Activated T-helper 17 cell treated with anti-CD3 and anti-CD28 coated beads, Interleukin-2, amount 50 U/mL, for 72 hours (primary cell): ENCODE measurements at regions not wholly inside any gene's neighbourhood (a gene's known extent, or its start where the extent isn't known, plus 50 kb on each side); places are given as distances from the start of the nearest gene placed in this dataset.

Experiments used
- ATAC-seq: fragments of 150-1000 bp; cut with Tn5 transposase; replicated peaks from 2 replicates; pipeline ENCODE4 v1.10.0; 2021; ENCODE audit warnings: mild to moderate bottlenecking, moderate library complexity
- H3K27ac Mint-ChIP-seq: one replicate; pipeline ENCODE4 v1.8.0; 2022; ENCODE audit warnings: mixed read lengths
- H3K27me3 Mint-ChIP-seq: one replicate; pipeline ENCODE4 v1.8.0; 2022; ENCODE audit warnings: mixed read lengths
- H3K36me3 Mint-ChIP-seq: one replicate; pipeline ENCODE4 v1.8.0; 2022; ENCODE audit warnings: low read depth, mild to moderate bottlenecking, mixed read lengths
- H3K4me1 Mint-ChIP-seq: one replicate; pipeline ENCODE4 v1.8.0; 2022; ENCODE audit warnings: mixed read lengths
- H3K4me3 Mint-ChIP-seq: one replicate; pipeline ENCODE4 v1.8.0; 2022; ENCODE audit warnings: mild to moderate bottlenecking, mixed read lengths
- H3K9me3 Mint-ChIP-seq: one replicate; pipeline ENCODE4 v1.8.0; 2022; ENCODE audit warnings: mixed read lengths

DNA sequence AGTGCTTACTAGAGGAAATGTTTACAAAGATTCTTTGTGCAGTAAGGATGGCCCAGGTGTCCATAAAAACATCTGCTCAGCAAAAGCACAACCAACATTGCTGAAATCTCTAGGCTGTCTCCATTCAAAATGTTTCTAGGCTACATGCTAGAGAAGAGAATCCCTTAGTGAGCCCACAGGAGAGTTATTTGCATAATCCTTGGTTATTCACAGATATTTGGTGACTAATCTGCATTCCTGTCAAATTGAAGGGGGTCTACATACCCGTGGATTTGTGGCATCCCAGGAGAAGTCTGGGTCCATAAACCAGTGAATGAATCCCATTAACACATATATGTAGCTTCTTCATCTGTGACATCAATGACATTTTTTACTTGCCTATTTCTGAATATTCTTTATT, 261.3 kb upstream of the ESRRG start:
- no peak overlapping the region for H3K4me3 Mint-ChIP-seq
- H3K27me3 Mint-ChIP-seq = no peaks in the 10 kb centered on the region
- ATAC-seq = no peak
- no peaks in the 10 kb centered on the region for H3K4me1 Mint-ChIP-seq
- H3K27ac Mint-ChIP-seq = no peak overlapping the region
- H3K36me3 Mint-ChIP-seq = no peaks in the 10 kb centered on the region
- H3K9me3 Mint-ChIP-seq = peaks cover 27% of the 10 kb centered on the region

DNA sequence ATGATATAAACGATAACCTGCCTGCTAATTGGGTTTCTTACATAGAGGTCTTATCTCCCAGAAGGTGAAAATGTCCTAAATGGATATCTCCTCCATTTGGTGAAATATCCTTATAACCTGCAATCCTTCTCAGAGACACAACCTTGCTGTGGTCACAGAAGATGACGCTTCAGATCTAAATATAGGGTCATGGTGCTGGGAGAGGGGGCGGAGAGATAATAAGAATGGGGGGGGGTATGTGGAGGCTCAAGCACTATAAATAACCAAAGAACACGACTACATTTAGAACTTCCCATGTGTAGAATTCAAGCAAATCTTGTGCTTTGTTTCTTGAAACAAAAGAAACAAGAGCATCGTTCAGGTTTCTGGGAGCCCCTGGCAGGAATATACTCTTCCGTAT, 260.6 kb upstream of the ESRRG start:
- no peak for ATAC-seq
- H3K9me3 Mint-ChIP-seq = peaks cover 27% of the 10 kb centered on the region
- H3K27ac Mint-ChIP-seq = no peak overlapping the region
- no peak overlapping the region for H3K4me3 Mint-ChIP-seq
- H3K36me3 Mint-ChIP-seq = no peaks in the 10 kb centered on the region
- H3K27me3 Mint-ChIP-seq = no peaks in the 10 kb centered on the region
- no peaks in the 10 kb centered on the region for H3K4me1 Mint-ChIP-seq

- Mint-ChIP-seq H3K27ac (no peak overlapping the region), H3K4me3 (no peak overlapping the region), H3K9me3 (peaks cover 14% of the 10 kb centered on the region), H3K27me3 (no peaks in the 10 kb centered on the region), H3K36me3 (no peaks in the 10 kb centered on the region), H3K4me1 (no peaks in the 10 kb centered on the region)
- no peak for ATAC-seq
These were observed 238.3 kb upstream of the ESRRG start for GRCh38 chr1:216961516-216961915.

- H3K4me1 Mint-ChIP-seq = no peaks in the 10 kb centered on the region
- no peak for ATAC-seq
These were observed 237.5 kb upstream of the ESRRG start for GRCh38 chr1:216960716-216961115.

GRCh38 chr1:216958569-216958968, 235.3 kb upstream of the ESRRG start:
- Mint-ChIP-seq H3K27ac (no peak overlapping the region), H3K36me3 (no peaks in the 10 kb centered on the region), H3K27me3 (no peaks in the 10 kb centered on the region), H3K9me3 (peaks cover 18% of the 10 kb centered on the region), H3K4me1 (no peaks in the 10 kb centered on the region), H3K4me3 (no peak overlapping the region)
- ATAC-seq = no peak

More at GRCh38 chr1:216960716-216961115, 237.5 kb upstream of the ESRRG start:
- Mint-ChIP-seq H3K36me3 (no peaks in the 10 kb centered on the region), H3K27me3 (no peaks in the 10 kb centered on the region), H3K4me3 (no peak overlapping the region), H3K9me3 (peaks cover 17% of the 10 kb centered on the region), H3K27ac (no peak overlapping the region)

DNA sequence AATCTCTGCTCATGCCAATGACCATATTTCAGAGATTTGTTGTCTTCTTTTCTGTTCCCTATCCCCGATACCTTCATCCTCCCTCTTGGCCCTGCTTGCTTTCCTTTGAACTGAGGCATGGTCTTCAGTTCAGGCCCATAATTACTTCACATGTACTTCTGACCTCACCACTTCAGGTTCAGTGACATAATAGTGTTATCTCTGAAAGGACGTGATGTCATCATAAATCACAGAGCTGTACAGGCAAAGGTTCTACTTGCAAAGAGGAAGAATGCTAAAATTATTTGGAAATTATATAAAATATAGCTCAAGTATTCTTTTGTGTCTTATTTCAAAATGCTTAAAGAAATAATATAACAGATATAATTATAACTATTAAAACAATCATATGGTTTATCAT, 230.3 kb upstream of the ESRRG start:
- no peak overlapping the region for H3K27ac Mint-ChIP-seq
- no peaks in the 10 kb centered on the region for H3K4me1 Mint-ChIP-seq
- no peaks in the 10 kb centered on the region for H3K36me3 Mint-ChIP-seq
- no peak overlapping the region for H3K4me3 Mint-ChIP-seq
- H3K9me3 Mint-ChIP-seq = peaks cover 13% of the 10 kb centered on the region
- ATAC-seq = no peak
- H3K27me3 Mint-ChIP-seq = no peaks in the 10 kb centered on the region

DNA sequence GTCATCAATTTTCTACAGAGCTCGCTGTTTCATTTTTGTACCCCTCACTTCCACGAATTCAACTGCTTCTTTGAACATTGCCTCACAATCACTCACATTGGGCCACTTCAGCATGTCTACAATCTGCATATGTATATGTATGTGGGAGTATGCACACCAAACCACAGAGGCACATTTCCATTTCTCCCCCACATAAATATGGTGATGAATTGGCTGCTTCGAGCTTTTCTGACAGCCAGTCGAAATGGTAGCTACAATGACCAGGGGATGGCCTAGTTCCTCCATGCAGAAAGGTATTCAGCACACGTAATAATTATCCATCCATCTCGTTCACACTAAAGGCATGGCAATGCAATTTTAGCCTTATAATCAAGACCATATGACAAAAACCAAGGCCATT, 229.6 kb upstream of the ESRRG start:
- no peaks in the 10 kb centered on the region for H3K36me3 Mint-ChIP-seq
- no peak overlapping the region for H3K27ac Mint-ChIP-seq
- H3K27me3 Mint-ChIP-seq = no peaks in the 10 kb centered on the region
- H3K4me3 Mint-ChIP-seq = no peak overlapping the region
- H3K9me3 Mint-ChIP-seq = peaks cover 12% of the 10 kb centered on the region
- no peak for ATAC-seq
- H3K4me1 Mint-ChIP-seq = no peaks in the 10 kb centered on the region

DNA sequence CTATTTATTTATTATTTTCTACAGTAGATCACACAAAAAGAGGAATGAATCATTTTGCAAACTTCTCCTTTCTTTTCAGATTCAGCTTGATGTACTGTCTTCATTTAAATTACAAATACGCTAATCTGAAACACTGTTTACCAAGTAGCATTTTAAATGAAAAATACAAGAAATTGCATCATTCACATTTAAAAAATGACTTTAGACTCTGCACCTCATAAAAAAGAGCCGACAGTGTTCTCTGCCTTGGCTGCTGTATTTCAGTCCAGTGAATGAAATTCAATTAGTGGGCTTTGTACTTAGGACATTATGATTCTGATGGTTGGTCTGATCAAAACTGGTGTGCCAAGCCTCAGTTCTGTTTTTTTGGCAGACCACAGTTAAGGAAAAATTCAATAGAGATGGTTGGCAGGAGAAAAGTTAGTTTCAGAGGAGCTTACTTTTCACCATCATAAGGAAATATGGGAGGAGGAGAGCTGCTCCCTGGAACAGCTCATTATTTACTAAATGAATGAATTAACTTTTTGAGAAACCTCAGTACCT, 222.4 kb upstream of the ESRRG start:
- Mint-ChIP-seq H3K27ac (no peak overlapping the region), H3K9me3 (peaks cover 7% of the 10 kb centered on the region), H3K4me1 (no peaks in the 10 kb centered on the region), H3K27me3 (no peaks in the 10 kb centered on the region), H3K36me3 (no peaks in the 10 kb centered on the region), H3K4me3 (no peak overlapping the region)
- ATAC-seq = no peak

GRCh38 chr1:216944864-216945510, 221.8 kb upstream of the ESRRG start:
- Mint-ChIP-seq H3K9me3 (peaks cover 8% of the 10 kb centered on the region), H3K4me3 (no peak overlapping the region), H3K36me3 (no peaks in the 10 kb centered on the region), H3K4me1 (no peaks in the 10 kb centered on the region), H3K27ac (no peak overlapping the region), H3K27me3 (no peaks in the 10 kb centered on the region)
- ATAC-seq = no peak

DNA sequence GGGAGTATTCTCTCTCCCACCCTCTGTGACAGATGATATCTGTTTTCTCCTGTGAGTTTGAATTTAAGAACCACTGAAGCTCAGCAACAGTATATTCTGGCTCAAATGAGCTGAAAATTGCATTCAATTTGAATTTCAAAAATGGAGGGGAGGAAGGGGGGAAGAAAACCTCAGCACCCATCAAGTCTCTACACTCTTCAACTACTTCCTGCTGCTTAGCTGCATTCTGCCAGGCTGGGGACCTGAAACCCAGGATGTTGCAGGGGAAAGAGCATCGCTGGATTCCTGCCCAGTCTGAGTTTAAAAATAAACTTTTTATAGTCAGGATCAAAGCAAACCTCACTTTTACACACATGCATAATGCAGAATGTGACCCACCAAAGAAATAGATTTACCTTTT, 214.3 kb upstream of the ESRRG start:
- Mint-ChIP-seq H3K36me3 (no peaks in the 10 kb centered on the region), H3K4me3 (no peak overlapping the region), H3K27ac (no peak overlapping the region), H3K9me3 (peaks cover 7% of the 10 kb centered on the region), H3K27me3 (no peaks in the 10 kb centered on the region), H3K4me1 (no peaks in the 10 kb centered on the region)
- no peak for ATAC-seq

GRCh38 chr1:216936779-216937178, 213.6 kb upstream of the ESRRG start:
- H3K27me3 Mint-ChIP-seq = no peaks in the 10 kb centered on the region
- peaks cover 7% of the 10 kb centered on the region for H3K9me3 Mint-ChIP-seq
- H3K4me1 Mint-ChIP-seq = no peaks in the 10 kb centered on the region
- H3K4me3 Mint-ChIP-seq = no peak overlapping the region
- H3K27ac Mint-ChIP-seq = no peak overlapping the region
- no peaks in the 10 kb centered on the region for H3K36me3 Mint-ChIP-seq
- ATAC-seq = no peak

GRCh38 chr1:216935901-216936300, 212.7 kb upstream of the ESRRG start:
- Mint-ChIP-seq H3K4me1 (no peaks in the 10 kb centered on the region), H3K9me3 (peaks cover 7% of the 10 kb centered on the region), H3K4me3 (no peak overlapping the region), H3K27ac (no peak overlapping the region), H3K27me3 (no peaks in the 10 kb centered on the region), H3K36me3 (no peaks in the 10 kb centered on the region)
- ATAC-seq = no peak

DNA sequence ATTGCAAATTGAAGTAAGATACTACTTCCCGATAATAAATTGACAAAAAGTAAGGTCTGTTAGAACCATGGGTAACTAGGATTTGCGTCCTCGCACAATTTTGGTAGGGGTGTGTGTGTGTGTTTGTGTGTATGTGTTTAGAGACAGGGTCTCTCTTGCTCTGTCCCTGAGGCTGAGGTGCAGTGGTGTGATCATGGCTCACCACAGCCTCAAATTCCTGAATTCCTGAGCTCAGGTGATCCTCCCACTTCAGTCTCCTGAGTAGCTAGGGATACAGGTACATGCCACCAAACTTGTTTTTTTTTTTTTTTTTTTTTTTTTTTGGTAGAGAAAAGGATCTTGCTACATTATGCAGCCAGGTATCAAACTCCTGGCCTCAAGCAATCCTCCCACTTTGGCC, 209.2 kb upstream of the ESRRG start:
- H3K4me1 Mint-ChIP-seq = no peaks in the 10 kb centered on the region
- ATAC-seq = no peak

GRCh38 chr1:216929870-216930582, 206.8 kb upstream of the ESRRG start:
- Mint-ChIP-seq H3K9me3 (no peaks in the 10 kb centered on the region), H3K27me3 (no peaks in the 10 kb centered on the region), H3K36me3 (no peaks in the 10 kb centered on the region), H3K27ac (no peak overlapping the region), H3K4me1 (no peaks in the 10 kb centered on the region), H3K4me3 (no peak overlapping the region)
- ATAC-seq = no peak

More for the DNA sequence above, 209.2 kb upstream of the ESRRG start:
- no peak overlapping the region for H3K4me3 Mint-ChIP-seq
- no peaks in the 10 kb centered on the region for H3K27me3 Mint-ChIP-seq
- no peak overlapping the region for H3K27ac Mint-ChIP-seq
- no peaks in the 10 kb centered on the region for H3K36me3 Mint-ChIP-seq
- H3K9me3 Mint-ChIP-seq = no peaks in the 10 kb centered on the region

GRCh38 chr1:216927633-216928032, 204.4 kb upstream of the ESRRG start:
- Mint-ChIP-seq H3K9me3 (no peaks in the 10 kb centered on the region), H3K27ac (no peak overlapping the region), H3K4me3 (no peak overlapping the region), H3K36me3 (no peaks in the 10 kb centered on the region), H3K4me1 (no peaks in the 10 kb centered on the region), H3K27me3 (no peaks in the 10 kb centered on the region)
- ATAC-seq = no peak
